Ishikawa (cell line): ENCODE measurements at regions not wholly inside any gene's neighbourhood (a gene's known extent, or its start where the extent isn't known, plus 50 kb on each side); places are given as distances from the start of the nearest gene placed in this dataset.

Experiments
- EP300 ChIP-seq: IDR thresholded peaks from 2 replicates; pipeline ENCODE4 v1.6.1; 2012; ENCODE audit warnings: borderline replicate concordance
- FOXM1 ChIP-seq: IDR thresholded peaks from 2 replicates; pipeline ENCODE4 v1.6.1; 2012; ENCODE audit warnings: low read depth, borderline replicate concordance
- MAX ChIP-seq: IDR thresholded peaks from 2 replicates; pipeline ENCODE4 v1.6.1; 2012
- YY1 ChIP-seq: IDR thresholded peaks from 2 replicates; pipeline ENCODE4 v1.6.1; 2012; ENCODE audit warnings: low read depth
- TF ChIP-seq, protein P1 (sequence below): IDR thresholded peaks from 2 replicates; pipeline ENCODE4 v1.6.1; 2012; ENCODE audit warnings: low read depth, mild to moderate bottlenecking

DNA sequence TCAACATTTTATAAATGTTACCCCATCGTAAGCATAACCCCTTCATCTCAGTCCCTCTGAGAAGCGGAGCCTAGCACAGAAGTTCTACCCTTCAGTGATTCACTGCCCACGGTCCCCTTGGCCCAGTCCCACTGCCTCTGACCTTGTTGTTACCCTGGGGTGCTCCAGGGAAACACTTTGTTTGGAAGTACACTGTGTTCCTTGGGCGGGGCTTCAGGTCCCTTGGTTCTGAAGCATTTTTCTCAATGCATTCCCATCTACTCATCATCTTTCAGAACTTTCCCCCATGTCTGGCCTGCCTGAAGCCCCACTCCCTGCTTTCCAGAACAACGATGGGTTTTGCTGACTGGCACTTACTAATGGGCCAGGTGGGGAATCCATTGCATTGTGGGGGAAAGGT, 296.2 kb downstream of the FOXA2 start:
- TF ChIP-seq YY1 (no peak), EP300 (no peak), MAX (no peak), FOXM1 (no peak)
- TF ChIP-seq, protein P1, sequence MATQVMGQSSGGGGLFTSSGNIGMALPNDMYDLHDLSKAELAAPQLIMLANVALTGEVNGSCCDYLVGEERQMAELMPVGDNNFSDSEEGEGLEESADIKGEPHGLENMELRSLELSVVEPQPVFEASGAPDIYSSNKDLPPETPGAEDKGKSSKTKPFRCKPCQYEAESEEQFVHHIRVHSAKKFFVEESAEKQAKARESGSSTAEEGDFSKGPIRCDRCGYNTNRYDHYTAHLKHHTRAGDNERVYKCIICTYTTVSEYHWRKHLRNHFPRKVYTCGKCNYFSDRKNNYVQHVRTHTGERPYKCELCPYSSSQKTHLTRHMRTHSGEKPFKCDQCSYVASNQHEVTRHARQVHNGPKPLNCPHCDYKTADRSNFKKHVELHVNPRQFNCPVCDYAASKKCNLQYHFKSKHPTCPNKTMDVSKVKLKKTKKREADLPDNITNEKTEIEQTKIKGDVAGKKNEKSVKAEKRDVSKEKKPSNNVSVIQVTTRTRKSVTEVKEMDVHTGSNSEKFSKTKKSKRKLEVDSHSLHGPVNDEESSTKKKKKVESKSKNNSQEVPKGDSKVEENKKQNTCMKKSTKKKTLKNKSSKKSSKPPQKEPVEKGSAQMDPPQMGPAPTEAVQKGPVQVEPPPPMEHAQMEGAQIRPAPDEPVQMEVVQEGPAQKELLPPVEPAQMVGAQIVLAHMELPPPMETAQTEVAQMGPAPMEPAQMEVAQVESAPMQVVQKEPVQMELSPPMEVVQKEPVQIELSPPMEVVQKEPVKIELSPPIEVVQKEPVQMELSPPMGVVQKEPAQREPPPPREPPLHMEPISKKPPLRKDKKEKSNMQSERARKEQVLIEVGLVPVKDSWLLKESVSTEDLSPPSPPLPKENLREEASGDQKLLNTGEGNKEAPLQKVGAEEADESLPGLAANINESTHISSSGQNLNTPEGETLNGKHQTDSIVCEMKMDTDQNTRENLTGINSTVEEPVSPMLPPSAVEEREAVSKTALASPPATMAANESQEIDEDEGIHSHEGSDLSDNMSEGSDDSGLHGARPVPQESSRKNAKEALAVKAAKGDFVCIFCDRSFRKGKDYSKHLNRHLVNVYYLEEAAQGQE: no peak
